ENCODE measurements at regions not wholly inside any gene's neighbourhood (a gene's known extent, or its start where the extent isn't known, plus 50 kb on each side); places are given as distances from the start of the nearest gene placed in this dataset.

DNA sequence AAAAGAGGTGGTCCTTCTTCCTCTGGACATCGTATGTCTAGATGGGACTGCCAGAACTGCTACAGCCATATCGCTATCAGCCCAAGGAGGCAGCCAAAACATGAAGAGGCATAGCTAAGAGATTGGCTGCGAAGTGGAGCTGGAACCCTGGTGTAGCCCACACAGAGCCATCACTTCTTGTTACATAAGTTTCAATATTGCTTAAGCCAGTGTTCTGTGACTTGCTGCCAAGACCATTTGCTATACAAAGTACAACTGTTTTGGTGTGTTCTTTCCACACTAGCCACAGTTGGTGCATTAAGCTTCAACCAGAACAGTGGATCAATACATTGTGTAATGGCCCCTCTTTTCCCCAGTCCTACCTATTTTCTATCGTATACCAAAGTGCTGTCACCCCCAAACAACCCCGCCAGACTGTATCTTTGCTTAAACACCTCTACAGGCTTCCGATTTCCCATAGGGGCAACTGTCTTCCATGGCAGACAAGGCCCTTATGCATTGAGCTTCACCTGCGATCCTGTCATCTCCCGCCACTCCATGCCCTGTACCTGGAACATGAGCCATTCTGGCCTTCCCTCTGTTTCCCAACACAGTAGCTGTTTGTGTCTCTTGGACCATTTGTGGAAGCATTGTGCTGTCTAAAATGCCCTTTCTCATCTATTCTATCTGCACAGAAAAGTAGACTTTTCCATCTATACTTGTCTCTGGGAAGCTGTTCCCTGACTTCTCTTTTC is 241.8 kb downstream of the TTLL7 start (continued):
- TF ChIP-seq, protein P1, sequence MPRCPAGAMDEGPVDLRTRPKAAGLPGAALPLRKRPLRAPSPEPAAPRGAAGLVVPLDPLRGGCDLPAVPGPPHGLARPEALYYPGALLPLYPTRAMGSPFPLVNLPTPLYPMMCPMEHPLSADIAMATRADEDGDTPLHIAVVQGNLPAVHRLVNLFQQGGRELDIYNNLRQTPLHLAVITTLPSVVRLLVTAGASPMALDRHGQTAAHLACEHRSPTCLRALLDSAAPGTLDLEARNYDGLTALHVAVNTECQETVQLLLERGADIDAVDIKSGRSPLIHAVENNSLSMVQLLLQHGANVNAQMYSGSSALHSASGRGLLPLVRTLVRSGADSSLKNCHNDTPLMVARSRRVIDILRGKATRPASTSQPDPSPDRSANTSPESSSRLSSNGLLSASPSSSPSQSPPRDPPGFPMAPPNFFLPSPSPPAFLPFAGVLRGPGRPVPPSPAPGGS (IDR thresholded peaks at IDR 0.05; ENCODE audit: borderline replicate concordance, insufficient read depth, low read depth, low read length, poor library complexity, severe bottlenecking), result no peak

DNA sequence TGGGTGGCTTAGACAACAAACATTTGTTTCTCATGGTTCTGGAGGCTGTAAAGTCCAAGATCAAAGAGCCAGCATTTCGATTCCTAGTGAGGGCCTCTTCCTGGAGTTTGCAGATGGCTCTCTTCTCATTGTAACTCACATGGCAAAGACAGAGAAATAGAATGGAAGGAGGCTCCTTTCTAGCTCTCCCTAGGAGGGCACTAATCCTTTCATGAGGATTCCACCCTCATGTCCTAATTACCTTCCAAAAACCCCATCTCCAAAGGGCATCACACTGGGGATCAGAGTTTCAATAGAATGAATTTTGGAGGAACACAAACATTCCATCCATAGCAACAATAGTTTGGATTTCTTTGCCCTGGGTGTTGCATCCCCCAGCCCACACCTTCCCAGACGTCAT is 247.3 kb downstream of the TTLL7 start:
- SMC1A ChIA-PET (ENCODE audit: uncharacterized antibody, unreplicated experiment), result interaction anchor here (1.0 kb wide), 1 partner anchor 10 kb away, joined by 3 read pairs; no protein-coding TSS in a partner anchor
- intact Hi-C loops (cut with micrococcal nuclease; ENCODE audit: unreplicated experiment), result no loop called here
- no TSS peak for BruUV-seq (replicated peaks)
- no peaks in the 10 kb centered on the region for H3K4me1 ChIP-seq (ENCODE audit: control insufficient read depth, insufficient read depth, low read length)
- no peaks in the 10 kb centered on the region for H4K20me1 ChIP-seq (ENCODE audit: control insufficient read depth, insufficient read depth)
- no peaks in the 10 kb centered on the region for H3K27me3 ChIP-seq (replicated peaks in 1 of 2; ENCODE audit: control insufficient read depth in 2 of 2, insufficient read depth in 2 of 2, low read length in 1 of 2)
- FAIRE-seq (no peak), DNase-seq (ENCODE audit: low read depth, low spot score) (no peak), ATAC-seq (no peak)
- no peak for TF ChIP-seq GATAD2B (conservative IDR thresholded peaks at IDR 0.05; ENCODE audit: low read depth)
- TF ChIP-seq PAX5 (IDR thresholded peaks at IDR 0.05; ENCODE audit: borderline replicate concordance, low read depth, low read length), result no peak
- no peaks in the 10 kb centered on the region for H3K36me3 ChIP-seq (ENCODE audit: control insufficient read depth in 2 of 2, insufficient read depth in 2 of 2, low read length in 1 of 2)
- in situ Hi-C loops (cut with MboI), result no loop called here
- H2AFZ ChIP-seq (ENCODE audit: control insufficient read depth, low read depth, low read length), result no peak overlapping the region
- RAD21 ChIA-PET (ENCODE audit: unreplicated experiment), result no interaction called here
- no peaks in the 10 kb centered on the region for H3K9me3 ChIP-seq (replicated peaks; ENCODE audit: control insufficient read depth, insufficient read depth, low read length)
- CTCF ChIA-PET, result no interaction called here
- POLR2A ChIA-PET, result no interaction called here
- H3K79me2 ChIP-seq (ENCODE audit: control insufficient read depth, insufficient read depth, low read length), result no peaks in the 10 kb centered on the region
- H3K4me3 ChIP-seq, result no peak overlapping the region
- no peak overlapping the region for H3K4me2 ChIP-seq (ENCODE audit: control insufficient read depth, insufficient read depth)
- WGBS (ENCODE audit: insufficient coverage, insufficient replicate concordance, low lambda C conversion rate, missing lambda C conversion rate), result 2% methylated on average over 2 of the region's 2 CpGs
- H3K9ac ChIP-seq (ENCODE audit: control insufficient read depth, insufficient read depth, low read length), result no peak overlapping the region
- no peak overlapping the region for H3K27ac ChIP-seq (ENCODE audit: control insufficient read depth, insufficient read depth)

DNA sequence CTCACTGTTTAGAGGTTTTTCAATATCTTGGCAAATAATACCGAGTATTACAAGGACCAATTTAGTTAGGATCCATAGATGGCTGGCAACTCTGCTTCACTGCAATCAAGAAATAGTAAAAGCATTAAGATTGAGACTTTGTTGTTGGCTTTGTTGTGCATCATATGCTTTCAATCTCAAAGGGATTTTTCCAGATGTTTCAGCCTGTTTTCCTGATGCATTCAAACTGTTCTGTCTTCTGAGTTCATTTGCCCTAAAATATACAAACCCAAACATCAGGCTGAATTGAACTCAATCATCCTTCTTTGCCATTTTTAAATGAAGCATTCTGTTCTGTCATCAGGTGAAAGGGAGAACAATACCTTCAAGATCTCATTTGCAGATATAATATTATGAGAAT is 248.7 kb downstream of the TTLL7 start:
- FAIRE-seq, result no peak
- POLR2A ChIA-PET, result no interaction called here
- H3K4me2 ChIP-seq (ENCODE audit: control insufficient read depth, insufficient read depth), result no peak overlapping the region
- no peak for TF ChIP-seq YY1 (IDR thresholded peaks at IDR 0.05; ENCODE audit: low read depth, low read length)
- no peak for TF ChIP-seq MTA3 (IDR thresholded peaks at IDR 0.05; ENCODE audit: borderline replicate concordance, low read length)
- TF ChIP-seq ZNF207 (IDR thresholded peaks at IDR 0.05; ENCODE audit: borderline replicate concordance), result no peak
- TF ChIP-seq NFYB (IDR thresholded peaks at IDR 0.05; ENCODE audit: insufficient read depth, low read depth, low read length), result no peak
- no peak for TF ChIP-seq LARP7 (IDR thresholded peaks at IDR 0.05)
- TF ChIP-seq, protein P2, sequence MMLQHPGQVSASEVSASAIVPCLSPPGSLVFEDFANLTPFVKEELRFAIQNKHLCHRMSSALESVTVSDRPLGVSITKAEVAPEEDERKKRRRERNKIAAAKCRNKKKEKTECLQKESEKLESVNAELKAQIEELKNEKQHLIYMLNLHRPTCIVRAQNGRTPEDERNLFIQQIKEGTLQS (IDR thresholded peaks at IDR 0.05; ENCODE audit: borderline replicate concordance, extremely low read depth, low read depth, low read length), result no peak
- TF ChIP-seq, protein P3, sequence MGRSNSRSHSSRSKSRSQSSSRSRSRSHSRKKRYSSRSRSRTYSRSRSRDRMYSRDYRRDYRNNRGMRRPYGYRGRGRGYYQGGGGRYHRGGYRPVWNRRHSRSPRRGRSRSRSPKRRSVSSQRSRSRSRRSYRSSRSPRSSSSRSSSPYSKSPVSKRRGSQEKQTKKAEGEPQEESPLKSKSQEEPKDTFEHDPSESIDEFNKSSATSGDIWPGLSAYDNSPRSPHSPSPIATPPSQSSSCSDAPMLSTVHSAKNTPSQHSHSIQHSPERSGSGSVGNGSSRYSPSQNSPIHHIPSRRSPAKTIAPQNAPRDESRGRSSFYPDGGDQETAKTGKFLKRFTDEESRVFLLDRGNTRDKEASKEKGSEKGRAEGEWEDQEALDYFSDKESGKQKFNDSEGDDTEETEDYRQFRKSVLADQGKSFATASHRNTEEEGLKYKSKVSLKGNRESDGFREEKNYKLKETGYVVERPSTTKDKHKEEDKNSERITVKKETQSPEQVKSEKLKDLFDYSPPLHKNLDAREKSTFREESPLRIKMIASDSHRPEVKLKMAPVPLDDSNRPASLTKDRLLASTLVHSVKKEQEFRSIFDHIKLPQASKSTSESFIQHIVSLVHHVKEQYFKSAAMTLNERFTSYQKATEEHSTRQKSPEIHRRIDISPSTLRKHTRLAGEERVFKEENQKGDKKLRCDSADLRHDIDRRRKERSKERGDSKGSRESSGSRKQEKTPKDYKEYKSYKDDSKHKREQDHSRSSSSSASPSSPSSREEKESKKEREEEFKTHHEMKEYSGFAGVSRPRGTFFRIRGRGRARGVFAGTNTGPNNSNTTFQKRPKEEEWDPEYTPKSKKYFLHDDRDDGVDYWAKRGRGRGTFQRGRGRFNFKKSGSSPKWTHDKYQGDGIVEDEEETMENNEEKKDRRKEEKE (IDR thresholded peaks at IDR 0.05), result no peak

More for the DNA sequence above, 248.7 kb downstream of the TTLL7 start:
- H2AFZ ChIP-seq (ENCODE audit: control insufficient read depth, low read depth, low read length), result no peak overlapping the region
- intact Hi-C loops (cut with micrococcal nuclease; ENCODE audit: unreplicated experiment), result no loop called here
- no peaks in the 10 kb centered on the region for H3K79me2 ChIP-seq (ENCODE audit: control insufficient read depth, insufficient read depth, low read length)
- no peaks in the 10 kb centered on the region for H4K20me1 ChIP-seq (ENCODE audit: control insufficient read depth, insufficient read depth)
- DNase-seq (ENCODE audit: low read depth, low spot score) (no peak), ATAC-seq (no peak)
- SMC1A ChIA-PET (ENCODE audit: uncharacterized antibody, unreplicated experiment), result no interaction called here
- CTCF ChIA-PET, result no interaction called here
- WGBS (ENCODE audit: insufficient coverage, insufficient replicate concordance, low lambda C conversion rate, missing lambda C conversion rate), result 0% methylated on average over 1 of the region's 1 CpG
- H3K4me3 ChIP-seq, result no peak overlapping the region
- H3K27me3 ChIP-seq (replicated peaks in 1 of 2; ENCODE audit: control insufficient read depth in 2 of 2, insufficient read depth in 2 of 2, low read length in 1 of 2), result no peaks in the 10 kb centered on the region
- no peaks in the 10 kb centered on the region for H3K36me3 ChIP-seq (ENCODE audit: control insufficient read depth in 2 of 2, insufficient read depth in 2 of 2, low read length in 1 of 2)
- in situ Hi-C loops (cut with MboI), result no loop called here
- no peak overlapping the region for H3K27ac ChIP-seq (ENCODE audit: control insufficient read depth, insufficient read depth)
- H3K9ac ChIP-seq (ENCODE audit: control insufficient read depth, insufficient read depth, low read length), result no peak overlapping the region
- RAD21 ChIA-PET (ENCODE audit: unreplicated experiment), result no interaction called here
- no peaks in the 10 kb centered on the region for H3K9me3 ChIP-seq (replicated peaks; ENCODE audit: control insufficient read depth, insufficient read depth, low read length)
- no TSS peak for BruUV-seq (replicated peaks)
- no peaks in the 10 kb centered on the region for H3K4me1 ChIP-seq (ENCODE audit: control insufficient read depth, insufficient read depth, low read length)
